HL-60 (cell line): ENCODE measurements at regions not wholly inside any gene's neighbourhood (a gene's known extent, or its start where the extent isn't known, plus 50 kb on each side); places are given as distances from the start of the nearest gene placed in this dataset.

Source experiments
- DNase-seq, 2 experiments: peaks; one replicate each; pipeline ENCODE4 v3.0.0-alpha.2; 2010 to 2020; ENCODE audit warnings: low read depth in 1 of 2, low spot score in 1 of 2
- H3K27ac ChIP-seq: fragments of 250-450 bp; sonication (Bioruptor Pico); replicated peaks from 2 replicates; pipeline ENCODE4 v1.5.1; 2020; ENCODE audit warnings: mild to moderate bottlenecking, moderate library complexity
- H3K27me3 ChIP-seq: fragments of 250-450 bp; sonication (Bioruptor Pico); 2 replicates; pipeline ENCODE4 v1.5.1; 2021; ENCODE audit warnings: mild to moderate bottlenecking, moderate library complexity; ENCODE audit not compliant: insufficient read depth, poor library complexity, severe bottlenecking
- H3K4me3 ChIP-seq: replicated peaks from 2 replicates; pipeline ENCODE4 v1.5.1; 2011; ENCODE audit warnings: mild to moderate bottlenecking, control low read depth, low read length; ENCODE audit not compliant: insufficient read depth
- CTCF ChIP-seq: IDR thresholded peaks from one replicate; pipeline ENCODE4 v1.5.1; 2011; ENCODE audit warnings: low read length, control low read depth, inconsistent platforms; ENCODE audit not compliant: insufficient read depth
- GABPA ChIP-seq: IDR thresholded peaks from 2 replicates; pipeline ENCODE4 v1.6.1; 2012; ENCODE audit warnings: low read depth
- POLR2AphosphoS5 ChIP-seq: IDR thresholded peaks from 2 replicates; pipeline ENCODE4 v1.6.1; 2012; ENCODE audit warnings: low read depth
- REST ChIP-seq: IDR thresholded peaks from 2 replicates; pipeline ENCODE4 v1.6.1; 2012; ENCODE audit warnings: low read depth; ENCODE audit not compliant: insufficient replicate concordance
- SPI1 ChIP-seq: IDR thresholded peaks from 2 replicates; pipeline ENCODE4 v1.6.1; 2012; ENCODE audit warnings: low read depth, mild to moderate bottlenecking, borderline replicate concordance

- DNase-seq, result no peak
- TF ChIP-seq SPI1 (no peak), GABPA (no peak), CTCF (no peak), POLR2AphosphoS5 (no peak), REST (no peak)
- H3K27ac ChIP-seq, result no peak overlapping the region
Measured at GRCh38 chr15:48052946-48053345, 67.8 kb upstream of the SLC24A5 start.

GRCh38 chr15:48058371-48058770 is 62.4 kb upstream of the SLC24A5 start:
- TF ChIP-seq SPI1, result peak; percentile 54
- TF ChIP-seq REST, result no peak
- no peak for TF ChIP-seq POLR2AphosphoS5
- no peak for TF ChIP-seq GABPA
- TF ChIP-seq CTCF, result no peak
- no peak for DNase-seq
- no peak overlapping the region for H3K27ac ChIP-seq
- no peak overlapping the region for H3K4me3 ChIP-seq
- H3K27me3 ChIP-seq, result no peaks in the 10 kb centered on the region

More at GRCh38 chr15:48052946-48053345, 67.8 kb upstream of the SLC24A5 start:
- H3K27me3 ChIP-seq, result no peaks in the 10 kb centered on the region
- no peak overlapping the region for H3K4me3 ChIP-seq

GRCh38 chr15:48059791-48060190 is 61.0 kb upstream of the SLC24A5 start:
- no peak for TF ChIP-seq REST
- no peak for TF ChIP-seq GABPA
- no peak for TF ChIP-seq CTCF
- no peak for TF ChIP-seq POLR2AphosphoS5
- TF ChIP-seq SPI1, result no peak

More at GRCh38 chr15:48059791-48060190, 61.0 kb upstream of the SLC24A5 start:
- no peak for DNase-seq
- Histone ChIP-seq H3K27me3 (no peaks in the 10 kb centered on the region), H3K4me3 (no peak overlapping the region), H3K27ac (no peak overlapping the region)
